ENCODE measurements at regions not wholly inside any gene's neighbourhood (a gene's known extent, or its start where the extent isn't known, plus 50 kb on each side); places are given as distances from the start of the nearest gene placed in this dataset.

DNA sequence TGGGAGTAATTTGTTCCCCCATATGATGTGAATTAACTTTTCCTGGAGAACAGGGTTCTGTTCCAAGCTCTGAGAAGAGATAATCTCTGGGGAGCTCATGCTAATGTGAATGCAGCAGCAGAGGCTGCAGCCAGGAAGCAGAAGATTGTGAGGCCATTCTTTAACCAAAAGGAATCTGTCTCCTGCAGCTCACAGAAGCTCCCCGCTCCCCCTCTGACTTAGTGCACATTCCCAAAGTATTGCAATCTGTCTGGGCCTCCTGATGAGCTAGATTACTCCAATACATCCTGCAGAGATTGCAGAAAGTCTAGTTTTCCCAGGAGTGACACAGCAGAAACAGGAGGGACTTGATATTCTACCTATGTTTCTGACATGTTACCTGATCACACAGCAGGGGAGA is 420.6 kb upstream of the FAT3 start:
- in situ Hi-C loops (cut with HindIII; ENCODE audit: low pct_unique_long_range_greater_than_20kb, low sequenced_read_pairs), result no loop called here
- no peak for DNase-seq (ENCODE audit: low read depth)

DNA sequence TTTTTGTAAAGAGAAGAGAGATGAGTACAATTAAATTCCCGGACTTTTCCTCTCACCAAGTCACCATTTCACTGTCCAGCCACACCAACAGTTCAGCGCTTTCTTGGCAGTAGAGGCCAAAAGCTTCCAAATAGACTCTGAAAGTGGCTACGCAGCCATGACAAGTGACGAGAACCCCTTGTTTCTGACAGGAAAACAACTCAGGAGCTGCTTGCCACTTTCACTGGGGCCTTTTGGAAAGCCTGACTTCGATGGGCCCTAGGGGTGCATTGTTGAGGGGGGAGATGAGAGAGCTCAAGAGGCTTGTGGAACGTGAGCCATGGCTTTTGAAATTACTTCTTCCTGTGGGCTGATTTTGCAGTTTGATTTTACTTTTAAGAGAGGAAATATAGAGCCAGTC is 422.1 kb upstream of the FAT3 start:
- in situ Hi-C loops (cut with HindIII; ENCODE audit: low pct_unique_long_range_greater_than_20kb, low sequenced_read_pairs), result no loop called here
- DNase-seq (ENCODE audit: low read depth), result no peak

DNA sequence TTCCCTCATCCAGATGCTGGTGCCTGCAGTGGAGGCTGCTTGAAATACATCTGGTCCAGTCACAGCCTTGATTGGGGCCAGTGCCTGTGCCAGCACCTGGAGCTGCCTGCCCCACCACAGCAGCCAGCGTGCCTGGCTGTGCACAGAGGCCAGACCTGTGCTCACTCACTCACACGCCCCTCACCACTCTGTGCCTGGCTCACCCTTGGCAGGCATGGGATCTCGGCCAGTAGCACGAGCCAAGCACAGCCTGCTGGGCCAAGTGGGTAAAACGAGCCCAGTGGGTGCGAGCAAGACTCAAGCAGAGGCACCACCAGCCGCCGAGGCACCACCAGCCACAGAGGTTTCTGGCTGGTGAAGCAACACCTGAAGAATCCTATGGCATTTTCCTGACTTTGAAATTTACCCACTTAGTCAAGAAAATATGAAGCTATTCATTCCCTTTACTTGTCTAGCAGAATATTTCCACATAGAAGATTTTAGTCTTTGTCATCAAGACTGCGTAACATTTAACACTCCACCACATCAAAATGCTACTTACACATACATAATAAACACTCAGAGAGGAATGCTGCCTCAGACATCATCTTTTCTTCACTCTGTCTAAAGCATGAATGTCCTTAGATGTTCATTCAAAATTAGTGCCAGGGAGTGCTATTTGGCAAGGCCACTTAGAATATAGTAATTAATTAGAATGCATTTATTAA is 424.3 kb upstream of the FAT3 start:
- in situ Hi-C loops (cut with HindIII; ENCODE audit: low pct_unique_long_range_greater_than_20kb, low sequenced_read_pairs), result no loop called here
- no peak for DNase-seq (ENCODE audit: low read depth)

GRCh38 chr11:91798240-91798639 is 426.4 kb upstream of the FAT3 start:
- no peak for DNase-seq (ENCODE audit: low read depth)
- in situ Hi-C loops (cut with HindIII; ENCODE audit: low pct_unique_long_range_greater_than_20kb, low sequenced_read_pairs), result no loop called here

DNA sequence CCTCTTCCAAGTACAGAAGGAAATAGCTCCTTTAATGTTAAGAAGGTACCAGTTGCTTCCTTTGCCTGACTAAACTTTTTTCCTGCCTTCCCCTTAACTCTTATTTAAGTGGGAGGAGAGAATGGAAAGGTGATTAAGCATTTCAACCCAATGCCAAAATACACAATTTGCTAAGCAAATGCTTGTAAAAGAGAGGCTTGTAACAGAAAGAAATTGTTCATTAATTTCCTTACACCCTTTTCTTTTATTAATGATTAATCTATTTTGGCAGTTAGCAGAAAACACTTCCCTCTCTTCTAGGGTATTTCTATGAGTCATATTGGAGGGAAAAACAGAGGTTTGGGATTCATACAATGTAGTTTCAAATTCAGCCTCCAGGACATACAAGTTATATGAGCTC is 427.6 kb upstream of the FAT3 start:
- peak; percentile 88 for DNase-seq (ENCODE audit: low read depth)
- in situ Hi-C loops (cut with HindIII; ENCODE audit: low pct_unique_long_range_greater_than_20kb, low sequenced_read_pairs), result no loop called here

GRCh38 chr11:91795139-91795887 is 429.3 kb upstream of the FAT3 start:
- DNase-seq (ENCODE audit: low read depth), result peak; percentile 65
- in situ Hi-C loops (cut with HindIII; ENCODE audit: low pct_unique_long_range_greater_than_20kb, low sequenced_read_pairs), result no loop called here

- in situ Hi-C loops (cut with HindIII; ENCODE audit: low pct_unique_long_range_greater_than_20kb, low sequenced_read_pairs), result no loop called here
- DNase-seq (ENCODE audit: low read depth), result no peak
Measured at GRCh38 chr11:91794146-91794545, 430.5 kb upstream of the FAT3 start.

DNA sequence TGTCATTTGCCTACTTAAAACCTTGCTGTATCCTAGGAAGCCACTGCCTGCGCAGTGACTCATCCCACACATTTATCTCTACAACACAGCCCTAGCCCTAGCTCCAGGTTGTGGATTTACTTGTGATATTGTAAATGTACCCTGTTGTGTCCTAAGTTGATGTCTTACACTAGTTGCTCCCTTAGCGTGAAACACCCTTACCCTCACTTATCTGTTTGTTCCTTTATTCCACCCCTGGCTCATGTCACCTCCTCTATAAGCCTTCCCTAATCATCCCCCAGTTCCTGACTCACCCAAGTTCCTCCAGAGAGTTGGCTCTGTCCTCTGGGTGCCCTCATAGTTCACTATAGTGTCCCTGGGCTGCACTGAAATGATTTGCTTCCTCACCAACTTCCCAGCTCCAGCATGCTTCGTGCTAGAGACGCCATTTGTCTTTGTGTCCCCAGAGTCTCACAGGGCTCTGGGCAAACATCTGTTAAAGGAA is 431.8 kb upstream of the FAT3 start:
- in situ Hi-C loops (cut with HindIII; ENCODE audit: low pct_unique_long_range_greater_than_20kb, low sequenced_read_pairs), result no loop called here
- DNase-seq (ENCODE audit: low read depth), result peak; percentile 39

DNA sequence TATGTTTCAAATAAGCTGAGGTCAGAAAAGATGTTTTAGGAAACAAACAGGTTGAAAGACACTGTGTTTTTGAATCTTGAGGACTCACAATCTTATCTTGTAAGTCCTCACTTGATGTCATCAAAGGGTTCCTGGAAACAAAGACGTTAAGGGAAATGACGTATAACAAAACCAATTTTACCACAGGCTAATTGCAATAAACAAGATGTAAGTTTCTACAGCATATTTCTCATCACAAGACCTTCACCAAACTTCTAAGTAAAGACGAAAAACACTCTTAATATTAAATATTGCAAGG is 433.5 kb upstream of the FAT3 start:
- no peak for DNase-seq (ENCODE audit: low read depth)
- in situ Hi-C loops (cut with HindIII; ENCODE audit: low pct_unique_long_range_greater_than_20kb, low sequenced_read_pairs), result no loop called here

- DNase-seq (ENCODE audit: low read depth), result no peak
- in situ Hi-C loops (cut with HindIII; ENCODE audit: low pct_unique_long_range_greater_than_20kb, low sequenced_read_pairs), result no loop called here
Measured at GRCh38 chr11:91790346-91791170, 434.1 kb upstream of the FAT3 start.

- DNase-seq (ENCODE audit: low read depth), result no peak
- in situ Hi-C loops (cut with HindIII; ENCODE audit: low pct_unique_long_range_greater_than_20kb, low sequenced_read_pairs), result no loop called here
Measured at GRCh38 chr11:91788764-91789163, 435.9 kb upstream of the FAT3 start.

DNA sequence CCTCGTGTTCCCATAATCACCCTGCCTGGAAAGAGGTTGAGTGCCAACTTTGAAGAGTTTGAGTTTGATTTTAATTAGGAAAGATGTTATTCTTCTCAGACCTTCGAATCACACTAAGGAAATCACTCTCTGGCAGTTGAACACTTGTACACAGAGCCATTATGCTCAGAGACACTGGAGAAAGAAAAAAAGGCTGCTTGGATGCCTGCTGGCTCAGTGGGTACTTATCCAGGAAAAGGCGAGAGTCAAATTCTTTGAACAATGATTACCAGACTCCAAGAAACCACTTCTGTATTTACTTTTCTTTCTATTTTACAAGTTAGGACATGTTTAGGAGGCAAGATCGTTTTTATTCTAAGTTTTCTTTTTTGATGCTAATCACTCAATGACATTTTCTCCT is 438.5 kb upstream of the FAT3 start:
- in situ Hi-C loops (cut with HindIII; ENCODE audit: low pct_unique_long_range_greater_than_20kb, low sequenced_read_pairs), result no loop called here
- DNase-seq (ENCODE audit: low read depth), result no peak

- in situ Hi-C loops (cut with HindIII; ENCODE audit: low pct_unique_long_range_greater_than_20kb, low sequenced_read_pairs), result no loop called here
- DNase-seq (ENCODE audit: low read depth), result no peak
Measured at GRCh38 chr11:91783173-91783572, 441.4 kb upstream of the FAT3 start.

DNA sequence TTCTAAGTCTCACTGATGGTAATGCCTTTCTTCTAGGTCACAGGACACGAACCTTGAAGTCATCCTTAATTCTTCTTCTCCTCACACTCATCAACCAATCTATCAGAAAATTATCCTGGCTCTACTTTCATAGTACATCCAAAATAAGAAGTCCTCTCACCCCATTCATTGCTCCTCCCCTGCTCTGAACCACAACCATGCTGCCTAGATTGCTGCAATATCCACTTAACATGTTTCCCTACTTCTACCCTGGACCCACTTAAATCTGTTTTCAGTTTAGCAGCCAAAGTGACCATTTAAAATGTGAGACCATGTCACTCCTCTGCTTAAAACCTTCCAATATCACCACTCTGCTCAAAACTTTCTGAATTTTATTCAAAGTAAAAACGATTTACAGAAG is 445.9 kb upstream of the FAT3 start:
- DNase-seq (ENCODE audit: low read depth), result no peak
- in situ Hi-C loops (cut with HindIII; ENCODE audit: low pct_unique_long_range_greater_than_20kb, low sequenced_read_pairs), result no loop called here

GRCh38 chr11:91776655-91777054 is 448.0 kb upstream of the FAT3 start:
- no peak for DNase-seq (ENCODE audit: low read depth)
- in situ Hi-C loops (cut with HindIII; ENCODE audit: low pct_unique_long_range_greater_than_20kb, low sequenced_read_pairs), result no loop called here

DNA sequence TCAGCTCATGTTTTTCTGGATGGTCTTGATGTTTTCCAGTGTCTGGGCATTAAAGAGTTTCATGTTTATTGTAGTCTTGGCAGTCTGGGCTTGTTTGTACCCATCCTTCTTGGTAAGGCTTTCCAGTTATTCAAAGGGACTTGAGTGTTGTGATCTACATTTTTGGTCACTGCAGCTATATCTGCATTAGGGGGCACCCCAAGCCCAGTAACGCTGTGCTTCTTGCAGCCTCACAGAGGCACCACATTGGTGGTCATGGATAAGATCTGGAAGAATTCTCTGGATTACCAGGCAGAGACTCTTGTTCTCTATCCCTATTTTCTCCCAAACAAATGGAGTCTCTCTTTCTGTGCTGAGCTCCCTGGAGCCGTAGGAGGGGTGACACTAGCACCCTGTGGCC is 451.5 kb upstream of the FAT3 start:
- peak; percentile 7 for DNase-seq (ENCODE audit: low read depth)
- in situ Hi-C loops (cut with HindIII; ENCODE audit: low pct_unique_long_range_greater_than_20kb, low sequenced_read_pairs), result no loop called here

GRCh38 chr11:91771961-91772360 is 452.7 kb upstream of the FAT3 start:
- in situ Hi-C loops (cut with HindIII; ENCODE audit: low pct_unique_long_range_greater_than_20kb, low sequenced_read_pairs), result no loop called here
- DNase-seq (ENCODE audit: low read depth), result no peak

DNA sequence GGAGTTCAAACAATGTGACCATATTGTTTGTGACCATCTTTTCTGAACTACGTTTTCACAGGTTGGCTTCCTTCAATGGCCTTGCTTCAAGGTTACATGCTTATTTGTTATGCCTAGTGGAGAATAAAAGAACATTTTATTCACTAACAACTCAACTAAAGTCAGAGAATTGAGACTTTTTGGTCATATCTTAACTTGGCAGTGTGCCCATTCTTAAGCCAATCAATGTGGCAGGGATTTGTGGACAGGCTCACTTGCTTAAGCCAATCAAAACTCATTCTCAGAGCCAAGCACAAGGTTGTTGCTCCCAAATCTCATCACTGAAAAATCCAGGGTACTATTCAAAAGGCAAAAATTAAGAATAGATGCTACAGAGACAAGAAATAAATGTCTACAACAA is 455.8 kb upstream of the FAT3 start:
- in situ Hi-C loops (cut with HindIII; ENCODE audit: low pct_unique_long_range_greater_than_20kb, low sequenced_read_pairs), result no loop called here
- no peak for DNase-seq (ENCODE audit: low read depth)

DNA sequence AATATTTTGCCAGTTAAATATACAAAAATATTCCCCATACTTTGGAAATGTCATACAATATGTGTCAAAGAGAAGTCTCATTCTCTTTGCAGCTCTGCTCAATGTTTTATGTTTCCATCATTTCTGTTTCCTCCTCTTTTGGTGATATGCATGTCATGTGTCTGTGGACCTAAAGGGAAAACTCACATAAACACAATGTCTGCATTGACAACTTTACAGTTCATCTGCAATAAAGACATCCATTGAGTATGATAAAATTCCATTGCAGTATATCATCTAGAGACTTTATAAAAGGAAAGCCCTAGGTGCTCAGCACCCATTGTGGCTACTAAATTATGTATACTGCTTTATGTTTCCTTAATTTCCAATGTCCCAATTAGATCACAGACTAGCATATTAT is 461.3 kb upstream of the FAT3 start:
- no peak for DNase-seq (ENCODE audit: low read depth)
- in situ Hi-C loops (cut with HindIII; ENCODE audit: low pct_unique_long_range_greater_than_20kb, low sequenced_read_pairs), result no loop called here

Measured in Caki2 (cell line).